Fibroblast of the aortic adventitia (primary cell): ENCODE measurements at regions not wholly inside any gene's neighbourhood (a gene's known extent, or its start where the extent isn't known, plus 50 kb on each side); places are given as distances from the start of the nearest gene placed in this dataset.

ENCODE experiments used
- DNase-seq: peaks from one replicate; pipeline ENCODE4 v3.0.0-alpha.2; 2010; ENCODE audit warnings: low read depth
- H3K4me3 ChIP-seq: 2 replicates; pipeline ENCODE4 v1.5.1; 2011; ENCODE audit warnings: low read depth, mild to moderate bottlenecking, control low read depth, low read length, moderate library complexity
- CTCF ChIP-seq: IDR thresholded peaks from 2 replicates; pipeline ENCODE4 v1.5.1; 2011; ENCODE audit warnings: mild to moderate bottlenecking, low read length, control low read depth, inconsistent platforms; ENCODE audit not compliant: insufficient read depth

- DNase-seq = no peak
- no peak overlapping the region for H3K4me3 ChIP-seq
- TF ChIP-seq CTCF = no peak
Measured at GRCh38 chr18:75839041-75839440, 411.5 kb upstream of the SMIM21 start.

- no peak overlapping the region for H3K4me3 ChIP-seq
- TF ChIP-seq CTCF = no peak
- no peak for DNase-seq
Measured at GRCh38 chr18:75837316-75837715, 409.8 kb upstream of the SMIM21 start.

- DNase-seq = no peak
- TF ChIP-seq CTCF = no peak
- H3K4me3 ChIP-seq = no peak overlapping the region
Measured at GRCh38 chr18:75836516-75836915, 409.0 kb upstream of the SMIM21 start.

GRCh38 chr18:75831960-75832359, 404.5 kb upstream of the SMIM21 start:
- H3K4me3 ChIP-seq = no peak overlapping the region
- no peak for TF ChIP-seq CTCF
- DNase-seq = no peak

GRCh38 chr18:75830828-75831227, 403.3 kb upstream of the SMIM21 start:
- DNase-seq = no peak
- no peak for TF ChIP-seq CTCF
- no peak overlapping the region for H3K4me3 ChIP-seq

GRCh38 chr18:75829091-75829490, 401.6 kb upstream of the SMIM21 start:
- no peak for DNase-seq
- no peak for TF ChIP-seq CTCF
- no peak overlapping the region for H3K4me3 ChIP-seq

GRCh38 chr18:75828379-75828778, 400.9 kb upstream of the SMIM21 start:
- no peak overlapping the region for H3K4me3 ChIP-seq
- DNase-seq = no peak
- no peak for TF ChIP-seq CTCF
